NT2/D1 (cell line): ENCODE measurements at regions not wholly inside any gene's neighbourhood (a gene's known extent, or its start where the extent isn't known, plus 50 kb on each side); places are given as distances from the start of the nearest gene placed in this dataset.

Experiments
- DNase-seq: peaks from one replicate; pipeline ENCODE4 v3.0.0-alpha.2; 2011; ENCODE audit warnings: low read depth, low spot score
- H3K27me3 ChIP-seq: 2 replicates; pipeline ENCODE4 v1.6.0; 2011; ENCODE audit warnings: mild to moderate bottlenecking; ENCODE audit not compliant: insufficient read length, insufficient read depth
- H3K36me3 ChIP-seq: 2 replicates; pipeline ENCODE4 v1.6.1; 2011; ENCODE audit warnings: mild to moderate bottlenecking, low read length, mixed read lengths; ENCODE audit not compliant: insufficient read depth, insufficient read length
- H3K4me1 ChIP-seq: 2 replicates; pipeline ENCODE4 v1.5.1; 2011; ENCODE audit not compliant: insufficient read depth, insufficient read length
- H3K4me3 ChIP-seq: 2 replicates; pipeline ENCODE4 v1.5.1; 2011; ENCODE audit warnings: low read depth; ENCODE audit not compliant: insufficient read length
- H3K9ac ChIP-seq: 2 replicates; pipeline ENCODE4 v1.6.0; 2011; ENCODE audit warnings: low read depth; ENCODE audit not compliant: insufficient read length
- H3K9me3 ChIP-seq: 2 replicates; pipeline ENCODE4 v1.5.1; 2011; ENCODE audit warnings: mild to moderate bottlenecking, low read length; ENCODE audit not compliant: insufficient read depth
- SUZ12 ChIP-seq: IDR thresholded peaks from 2 replicates; pipeline ENCODE4 v1.6.1; 2011; ENCODE audit not compliant: insufficient read length, insufficient read depth; ENCODE audit errors: extremely low read depth
- YY1 ChIP-seq: IDR thresholded peaks from 2 replicates; pipeline ENCODE4 v1.6.1; 2011; ENCODE audit not compliant: insufficient read length, insufficient read depth
- ZNF274 ChIP-seq: IDR thresholded peaks from 2 replicates; pipeline ENCODE4 v1.6.1; 2011; ENCODE audit warnings: mild to moderate bottlenecking, low read depth, low read length

DNA sequence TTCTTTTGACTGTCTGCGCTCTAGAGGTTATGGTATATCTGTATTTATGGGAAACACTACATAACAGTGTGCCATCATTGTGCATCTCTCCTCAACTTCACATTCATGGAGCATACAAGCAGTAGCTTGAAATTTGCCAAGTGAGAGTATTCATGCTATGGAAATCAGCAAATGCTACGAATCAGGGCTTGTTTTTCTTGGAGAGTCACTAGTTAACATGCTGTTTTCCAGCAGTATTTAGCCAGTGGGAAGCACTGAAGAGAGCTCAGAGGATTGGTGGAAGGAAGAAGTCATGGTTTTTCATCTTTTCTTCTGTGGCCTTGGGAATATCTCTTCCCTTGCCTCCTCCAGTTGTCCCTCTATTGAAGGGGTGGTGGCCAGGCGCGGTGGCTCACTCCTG, 303.0 kb downstream of the PSAT1 start:
- DNase-seq: no peak
- no peak overlapping the region for H3K4me3 ChIP-seq
- no peak for TF ChIP-seq YY1
- no peak for TF ChIP-seq ZNF274
- TF ChIP-seq SUZ12: no peak
- H3K27me3 ChIP-seq: no peaks in the 10 kb centered on the region
- H3K9ac ChIP-seq: no peak overlapping the region
- no peaks in the 10 kb centered on the region for H3K36me3 ChIP-seq
- H3K4me1 ChIP-seq: no peaks in the 10 kb centered on the region
- H3K9me3 ChIP-seq: no peaks in the 10 kb centered on the region

DNA sequence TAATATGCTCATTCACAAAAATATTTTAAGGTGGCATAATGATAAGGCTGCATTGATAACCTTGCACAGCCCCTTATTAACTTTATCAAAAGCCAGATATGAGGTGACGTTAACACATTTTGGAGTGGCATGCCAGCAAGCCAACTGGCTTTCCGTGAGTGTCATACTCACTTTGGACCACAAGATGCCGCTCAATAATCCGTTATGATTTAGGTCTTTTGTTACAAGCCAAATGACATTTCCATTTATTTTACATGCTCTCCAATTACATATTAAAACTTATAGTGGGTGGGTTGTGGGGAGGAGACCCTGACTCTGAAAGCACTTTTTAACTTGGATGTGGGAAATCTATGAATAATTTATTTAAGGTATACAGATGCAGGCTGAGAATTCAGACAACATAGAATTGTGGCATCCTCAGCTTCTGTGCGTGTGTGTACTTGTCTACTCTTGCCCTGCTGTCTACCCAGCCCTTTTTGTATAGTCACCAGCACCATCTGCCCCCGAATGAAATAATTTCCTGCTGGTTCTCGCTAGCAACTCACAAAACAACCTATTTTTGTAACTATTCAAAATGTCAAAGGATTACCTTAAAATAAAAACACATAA, 305.1 kb downstream of the PSAT1 start:
- Histone ChIP-seq H3K9ac (no peak overlapping the region), H3K9me3 (no peaks in the 10 kb centered on the region), H3K4me1 (peaks cover 2% of the 10 kb centered on the region), H3K27me3 (no peaks in the 10 kb centered on the region), H3K36me3 (no peaks in the 10 kb centered on the region), H3K4me3 (no peak overlapping the region)
- peak; percentile 38 for DNase-seq
- no peak for TF ChIP-seq SUZ12
- TF ChIP-seq ZNF274: no peak
- TF ChIP-seq YY1: no peak

DNA sequence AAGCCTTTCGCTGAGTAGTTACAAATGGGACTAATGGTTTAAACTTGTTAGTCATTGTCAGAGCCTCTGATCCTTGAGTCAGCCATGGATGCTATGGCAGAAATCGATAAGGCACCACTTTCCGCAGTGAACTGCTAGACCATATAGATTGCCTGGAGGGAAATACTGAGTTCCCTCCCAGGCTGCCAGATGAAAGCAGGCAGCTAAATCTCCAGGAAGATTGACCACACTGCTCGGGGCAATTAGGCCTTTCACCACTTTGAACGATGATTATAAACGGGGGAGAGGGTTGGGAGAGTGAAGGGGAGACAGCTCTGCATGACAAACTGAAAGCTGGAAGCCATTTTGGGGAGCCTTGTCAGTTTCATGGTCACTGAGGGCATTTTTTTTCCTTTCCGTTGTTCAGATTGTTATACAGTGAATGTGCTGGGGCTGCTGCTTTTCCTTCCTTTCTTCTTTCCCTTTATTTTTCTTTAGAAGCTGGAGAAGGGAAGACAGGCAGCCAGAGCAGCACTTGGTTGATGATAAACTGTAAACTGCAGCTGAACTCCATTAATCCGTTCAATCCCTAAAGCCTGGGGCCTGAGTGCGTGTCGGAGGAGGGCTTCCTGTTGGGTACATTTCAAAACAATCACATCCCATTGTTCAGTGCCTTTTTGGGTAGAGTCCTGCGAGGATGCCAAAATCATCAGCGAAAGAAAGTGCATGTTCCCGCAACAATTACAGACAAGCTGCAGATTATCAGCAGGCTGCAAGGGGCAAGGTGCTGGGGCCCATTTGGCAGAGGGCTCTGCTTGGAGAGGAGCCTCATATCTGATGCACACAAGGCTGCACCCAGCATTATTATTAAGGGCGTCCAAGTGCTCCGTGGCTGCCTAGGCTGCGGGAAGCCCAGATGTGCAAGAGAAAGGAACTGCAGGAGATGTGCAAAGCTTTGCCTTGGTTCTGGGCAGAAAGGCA, 308.4 kb downstream of the PSAT1 start:
- no peak for TF ChIP-seq ZNF274
- no peak for TF ChIP-seq YY1
- TF ChIP-seq SUZ12: no peak
- Histone ChIP-seq H3K4me3 (no peak overlapping the region), H3K9ac (no peak overlapping the region), H3K4me1 (peaks cover 2% of the 10 kb centered on the region), H3K36me3 (no peaks in the 10 kb centered on the region), H3K27me3 (no peaks in the 10 kb centered on the region), H3K9me3 (no peaks in the 10 kb centered on the region)
- no peak for DNase-seq

DNA sequence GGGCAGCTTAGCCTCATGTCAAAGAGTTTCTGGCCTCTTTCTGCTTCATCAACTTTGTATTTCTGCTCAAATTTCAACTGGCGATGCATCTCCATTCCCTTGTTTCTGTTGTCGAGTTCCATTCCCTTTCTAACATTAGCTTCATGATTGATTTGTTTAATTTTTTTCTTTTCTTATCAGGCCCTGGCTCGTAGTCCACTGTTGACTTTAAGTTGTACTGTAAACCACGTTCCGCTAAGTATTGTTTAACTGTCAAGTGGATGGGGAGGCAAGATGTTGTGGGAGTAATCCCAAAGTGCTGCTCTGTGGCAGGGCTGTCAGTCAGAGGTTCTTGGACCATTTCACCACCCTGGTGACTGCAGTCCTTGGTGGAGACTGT, 309.1 kb downstream of the PSAT1 start:
- Histone ChIP-seq H3K4me3 (no peak overlapping the region), H3K9me3 (no peaks in the 10 kb centered on the region), H3K36me3 (no peaks in the 10 kb centered on the region), H3K9ac (no peak overlapping the region), H3K27me3 (no peaks in the 10 kb centered on the region), H3K4me1 (peaks cover 2% of the 10 kb centered on the region)
- no peak for DNase-seq
- TF ChIP-seq ZNF274: no peak

DNA sequence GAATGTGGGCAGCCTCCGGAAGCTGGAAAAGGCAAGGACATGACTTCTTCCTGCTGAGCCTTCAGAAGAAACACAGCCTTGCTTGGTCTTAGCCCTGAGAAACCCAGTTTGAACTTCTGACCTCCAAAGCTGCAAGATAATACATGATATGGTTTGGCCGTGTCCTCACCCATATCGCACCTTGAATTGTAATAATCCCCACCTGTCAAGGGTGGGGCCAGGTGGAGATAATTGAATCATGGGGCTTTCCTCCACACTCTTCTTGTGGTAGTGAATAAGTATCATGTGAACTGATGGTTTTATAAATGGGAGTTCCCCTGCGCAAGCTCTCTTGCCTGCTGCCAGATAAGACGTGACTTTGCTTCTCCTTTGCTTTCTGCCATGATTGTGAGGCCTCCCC, 310.9 kb downstream of the PSAT1 start:
- no peaks in the 10 kb centered on the region for H3K36me3 ChIP-seq
- no peak for DNase-seq
- TF ChIP-seq SUZ12: no peak
- no peak for TF ChIP-seq YY1
- TF ChIP-seq ZNF274: no peak
- no peaks in the 10 kb centered on the region for H3K9me3 ChIP-seq
- H3K27me3 ChIP-seq: no peaks in the 10 kb centered on the region
- no peak overlapping the region for H3K4me3 ChIP-seq
- peaks cover 2% of the 10 kb centered on the region for H3K4me1 ChIP-seq
- H3K9ac ChIP-seq: no peak overlapping the region

DNA sequence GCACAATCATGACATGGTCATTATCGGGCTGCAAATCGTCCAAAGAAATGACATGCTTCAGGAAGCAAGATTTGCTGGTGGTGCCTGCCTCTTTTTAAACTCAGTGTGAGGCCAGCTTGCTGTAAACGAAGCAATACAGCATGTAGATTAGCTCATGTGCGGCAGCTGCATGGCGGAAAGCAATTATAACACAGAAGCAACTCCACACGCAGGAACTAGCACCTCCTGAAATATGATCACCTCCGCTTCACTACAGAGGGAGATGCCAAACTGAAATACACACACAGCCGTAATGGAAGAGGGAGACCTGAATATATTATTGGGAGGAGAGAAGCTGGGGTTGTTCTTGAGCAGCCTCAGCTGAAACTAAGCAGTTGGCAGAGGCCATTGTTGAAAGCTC, 312.5 kb downstream of the PSAT1 start:
- H3K36me3 ChIP-seq: no peaks in the 10 kb centered on the region
- no peaks in the 10 kb centered on the region for H3K9me3 ChIP-seq
- H3K4me1 ChIP-seq: peaks cover 2% of the 10 kb centered on the region
- H3K4me3 ChIP-seq: no peak overlapping the region
- no peaks in the 10 kb centered on the region for H3K27me3 ChIP-seq
- TF ChIP-seq YY1: no peak
- no peak overlapping the region for H3K9ac ChIP-seq
- DNase-seq: no peak

DNA sequence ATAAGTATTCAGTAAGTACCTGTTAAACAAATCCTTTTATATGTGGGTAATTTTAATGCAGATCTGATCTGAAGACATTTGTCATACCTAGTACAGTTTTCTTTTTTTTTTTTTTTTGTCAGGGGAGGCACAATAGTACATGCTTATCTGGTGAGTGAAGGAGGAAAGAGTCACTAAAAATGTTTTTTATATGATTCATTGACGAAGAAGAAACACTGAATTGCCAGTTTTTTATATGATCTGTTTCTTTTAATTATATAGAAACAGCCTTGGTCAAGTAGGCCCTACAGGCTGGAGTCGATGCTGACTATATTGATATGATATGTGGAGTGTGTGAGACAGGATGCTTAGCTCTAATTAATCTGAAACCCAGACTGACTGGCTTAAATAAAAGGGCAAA, 315.2 kb downstream of the PSAT1 start:
- no peak for TF ChIP-seq YY1
- no peak for TF ChIP-seq ZNF274
- no peak for TF ChIP-seq SUZ12
- H3K27me3 ChIP-seq: no peaks in the 10 kb centered on the region
- H3K9ac ChIP-seq: no peak overlapping the region
- no peaks in the 10 kb centered on the region for H3K4me1 ChIP-seq
- no peaks in the 10 kb centered on the region for H3K9me3 ChIP-seq
- no peak overlapping the region for H3K4me3 ChIP-seq
- no peaks in the 10 kb centered on the region for H3K36me3 ChIP-seq
- no peak for DNase-seq
